DMS53 treated with DMSO at 0.1 percent for 48 hours (cell line): ENCODE measurements at regions not wholly inside any gene's neighbourhood (a gene's known extent, or its start where the extent isn't known, plus 50 kb on each side); places are given as distances from the start of the nearest gene placed in this dataset.
"Not testable (repeated sequence)": the region's sequence is repeated elsewhere in the genome, so short reads cannot be mapped to it uniquely, and the experiment has no call there.

Source experiments
- DNase-seq: peaks from one replicate; lab custom pipeline; 2025; ENCODE audit not compliant: unreplicated experiment; lab: John Stamatoyannopoulos, UW

- no peak for DNase-seq
These were observed 1017.3 kb upstream of the PCDH20 start for GRCh38 chr13:62432906-62433305.

- peak; percentile 25 for DNase-seq
These were observed 1016.6 kb upstream of the PCDH20 start for GRCh38 chr13:62432295-62432694.

GRCh38 chr13:62431852-62432251 lies 1016.2 kb upstream of the PCDH20 start:
- DNase-seq = no peak

- no peak for DNase-seq
These were observed 1003.2 kb upstream of the PCDH20 start for GRCh38 chr13:62418872-62419271.

GRCh38 chr13:62418376-62418775 lies 1002.7 kb upstream of the PCDH20 start:
- DNase-seq = no peak

- DNase-seq = no peak
These were observed 992.2 kb upstream of the PCDH20 start for GRCh38 chr13:62407871-62408270.

- no peak for DNase-seq
These were observed 972.9 kb upstream of the PCDH20 start for GRCh38 chr13:62388515-62388914.

GRCh38 chr13:62387647-62388046 lies 972.0 kb upstream of the PCDH20 start:
- no peak for DNase-seq

GRCh38 chr13:62379241-62379640 lies 963.6 kb upstream of the PCDH20 start:
- not testable (repeated sequence) for DNase-seq

- DNase-seq = no peak
These were observed 962.2 kb upstream of the PCDH20 start for GRCh38 chr13:62377838-62378237.

- no peak for DNase-seq
These were observed 960.0 kb upstream of the PCDH20 start for GRCh38 chr13:62375653-62376052.

GRCh38 chr13:62371737-62372136 lies 956.1 kb upstream of the PCDH20 start:
- DNase-seq = no peak

- not testable (repeated sequence) for DNase-seq
These were observed 952.3 kb upstream of the PCDH20 start for GRCh38 chr13:62367971-62368370.

- no peak for DNase-seq
These were observed 945.0 kb upstream of the PCDH20 start for GRCh38 chr13:62360609-62361008.

GRCh38 chr13:62358646-62358932 lies 942.9 kb upstream of the PCDH20 start:
- no peak for DNase-seq

- peak; percentile 0 for DNase-seq
These were observed 942.4 kb upstream of the PCDH20 start for GRCh38 chr13:62357887-62358645.

GRCh38 chr13:62356977-62357376 lies 941.3 kb upstream of the PCDH20 start:
- DNase-seq = no peak

GRCh38 chr13:62337109-62337880 lies 921.6 kb upstream of the PCDH20 start:
- DNase-seq = no peak

- DNase-seq = no peak
These were observed 920.9 kb upstream of the PCDH20 start for GRCh38 chr13:62336507-62336906.

GRCh38 chr13:62333466-62333865 lies 917.8 kb upstream of the PCDH20 start:
- no peak for DNase-seq

GRCh38 chr13:62331384-62331783 lies 915.7 kb upstream of the PCDH20 start:
- no peak for DNase-seq

GRCh38 chr13:62327367-62327766 lies 911.7 kb upstream of the PCDH20 start:
- DNase-seq = no peak

GRCh38 chr13:62324842-62325241 lies 909.2 kb upstream of the PCDH20 start:
- DNase-seq = no peak
